ENCODE measurements at regions not wholly inside any gene's neighbourhood (a gene's known extent, or its start where the extent isn't known, plus 50 kb on each side); places are given as distances from the start of the nearest gene placed in this dataset.

DNA sequence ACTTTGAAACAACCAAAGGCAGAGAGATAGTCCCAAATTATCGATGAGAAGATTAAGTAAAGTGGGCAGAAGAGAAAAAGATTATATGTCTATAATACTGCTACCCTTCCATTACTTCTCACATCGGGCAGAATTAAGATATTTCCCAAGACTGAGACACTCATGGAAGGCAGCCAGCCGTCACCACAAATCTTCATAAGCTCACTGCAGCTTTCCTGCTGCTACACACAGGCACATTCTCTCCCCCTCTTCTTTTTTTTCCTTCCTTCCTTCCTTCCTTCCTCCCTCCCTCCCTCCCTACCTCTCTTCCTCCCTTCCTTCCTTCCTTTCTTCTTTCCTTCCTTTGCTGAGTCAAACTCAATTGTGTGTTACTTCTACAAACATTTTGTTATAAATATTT is 58.7 kb upstream of the SPATA31C2 start:
- no peaks in the 10 kb centered on the region for H3K79me2 ChIP-seq (ENCODE audit: control insufficient read depth, insufficient read depth, low read length, unreplicated experiment)
- H3K36me3 ChIP-seq (ENCODE audit: insufficient read depth, low read length), result no peaks in the 10 kb centered on the region
- peak overlapping the region; percentile 66 for H2AFZ ChIP-seq (ENCODE audit: low read length, unreplicated experiment)
- no peak overlapping the region for H3K4me3 ChIP-seq (ENCODE audit: low read depth, low read length)
- H3K27ac ChIP-seq (ENCODE audit: low read depth, low read length), result peak overlapping the region; percentile 59; the same call in 1 of the 2 replicates
- H3K27me3 ChIP-seq (ENCODE audit: insufficient read depth, low read length), result no peaks in the 10 kb centered on the region
- H3K4me1 ChIP-seq (ENCODE audit: control insufficient read depth, insufficient read depth, low read length, unreplicated experiment), result peaks cover 12% of the 10 kb centered on the region

GRCh38 chr9:88196142-88196790 is 58.0 kb upstream of the SPATA31C2 start:
- Histone ChIP-seq H3K79me2 (ENCODE audit: control insufficient read depth, insufficient read depth, low read length, unreplicated experiment) (no peaks in the 10 kb centered on the region), H3K36me3 (ENCODE audit: insufficient read depth, low read length) (no peaks in the 10 kb centered on the region), H2AFZ (ENCODE audit: low read length, unreplicated experiment) (peak overlapping the region; percentile 33), H3K27ac (ENCODE audit: low read depth, low read length) (no peak overlapping the region), H3K27me3 (ENCODE audit: insufficient read depth, low read length) (no peaks in the 10 kb centered on the region), H3K4me1 (ENCODE audit: control insufficient read depth, insufficient read depth, low read length, unreplicated experiment) (peaks cover 12% of the 10 kb centered on the region), H3K4me3 (ENCODE audit: low read depth, low read length) (no peak overlapping the region)

DNA sequence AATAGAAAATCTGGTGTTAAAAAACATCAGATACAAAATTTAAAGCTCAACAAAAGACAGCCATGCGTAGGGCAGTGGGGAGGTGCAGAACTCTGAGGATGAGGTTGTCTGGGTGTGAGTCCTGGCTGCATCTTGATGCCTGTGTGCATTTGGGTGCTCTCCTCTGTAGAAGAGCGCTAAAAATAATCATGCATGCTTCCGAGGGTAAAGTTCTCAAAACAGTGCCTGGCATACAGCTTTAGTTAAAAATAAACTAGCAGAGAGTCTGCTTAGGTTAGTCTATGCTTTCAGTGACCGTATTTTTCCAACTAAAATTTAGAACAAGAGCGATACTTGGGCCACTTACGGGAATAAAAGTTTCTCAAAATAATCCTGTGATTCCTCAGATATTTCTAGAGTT is 55.5 kb upstream of the SPATA31C2 start:
- Histone ChIP-seq H2AFZ (ENCODE audit: low read length, unreplicated experiment) (no peak overlapping the region), H3K27me3 (ENCODE audit: insufficient read depth, low read length) (peaks cover 15% of the 10 kb centered on the region; the same call in 1 of the 2 replicates), H3K4me1 (ENCODE audit: control insufficient read depth, insufficient read depth, low read length, unreplicated experiment) (peaks cover 12% of the 10 kb centered on the region), H3K4me3 (ENCODE audit: low read depth, low read length) (no peak overlapping the region), H3K79me2 (ENCODE audit: control insufficient read depth, insufficient read depth, low read length, unreplicated experiment) (no peaks in the 10 kb centered on the region), H3K27ac (ENCODE audit: low read depth, low read length) (no peak overlapping the region), H3K36me3 (ENCODE audit: insufficient read depth, low read length) (no peaks in the 10 kb centered on the region)

GRCh38 chr9:88191456-88191855 is 53.2 kb upstream of the SPATA31C2 start:
- H2AFZ ChIP-seq (ENCODE audit: low read length, unreplicated experiment), result no peak overlapping the region
- H3K27ac ChIP-seq (ENCODE audit: low read depth, low read length), result no peak overlapping the region
- peaks cover 18% of the 10 kb centered on the region; the same call in 1 of the 2 replicates for H3K27me3 ChIP-seq (ENCODE audit: insufficient read depth, low read length)
- H3K79me2 ChIP-seq (ENCODE audit: control insufficient read depth, insufficient read depth, low read length, unreplicated experiment), result no peaks in the 10 kb centered on the region
- H3K4me1 ChIP-seq (ENCODE audit: control insufficient read depth, insufficient read depth, low read length, unreplicated experiment), result no peaks in the 10 kb centered on the region
- no peaks in the 10 kb centered on the region for H3K36me3 ChIP-seq (ENCODE audit: insufficient read depth, low read length)
- H3K4me3 ChIP-seq (ENCODE audit: low read depth, low read length), result no peak overlapping the region

DNA sequence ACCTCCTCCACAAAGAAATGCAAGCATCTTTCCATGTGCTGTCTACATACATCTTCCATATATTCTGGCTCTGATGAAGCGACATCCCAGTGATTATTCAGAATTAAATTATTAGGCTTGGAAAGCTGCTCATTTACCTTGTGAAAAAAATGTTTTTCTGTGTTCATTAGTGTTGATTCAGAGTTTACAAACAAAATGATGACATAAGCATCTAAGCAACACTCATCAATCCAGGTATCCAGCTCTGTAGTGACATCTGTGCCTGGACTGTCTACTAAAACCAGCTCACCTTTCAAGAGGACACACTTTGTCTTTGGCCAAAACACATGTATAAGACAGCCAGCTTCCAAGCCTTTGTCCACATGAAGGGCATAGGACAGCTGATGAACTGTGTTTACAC is 51.1 kb upstream of the SPATA31C2 start:
- no peaks in the 10 kb centered on the region for H3K4me1 ChIP-seq (ENCODE audit: control insufficient read depth, insufficient read depth, low read length, unreplicated experiment)
- H3K79me2 ChIP-seq (ENCODE audit: control insufficient read depth, insufficient read depth, low read length, unreplicated experiment), result no peaks in the 10 kb centered on the region
- peaks cover 18% of the 10 kb centered on the region; the same call in 1 of the 2 replicates for H3K27me3 ChIP-seq (ENCODE audit: insufficient read depth, low read length)
- H3K4me3 ChIP-seq (ENCODE audit: low read depth, low read length), result no peak overlapping the region
- H3K27ac ChIP-seq (ENCODE audit: low read depth, low read length), result no peak overlapping the region
- H3K36me3 ChIP-seq (ENCODE audit: insufficient read depth, low read length), result no peaks in the 10 kb centered on the region
- H2AFZ ChIP-seq (ENCODE audit: low read length, unreplicated experiment), result no peak overlapping the region
